SK-N-SH (cell line): ENCODE measurements at regions not wholly inside any gene's neighbourhood (a gene's known extent, or its start where the extent isn't known, plus 50 kb on each side); places are given as distances from the start of the nearest gene placed in this dataset.

Experiments used
- CTCF ChIP-seq: fragments of 200-600 bp; sonication (generic); IDR thresholded peaks from 2 replicates; pipeline ENCODE4 v1.6.1; 2017; ENCODE audit warnings: antibody characterized with exemption, mild to moderate bottlenecking, moderate library complexity
- NRF1 ChIP-seq: IDR thresholded peaks from 2 replicates; pipeline ENCODE4 v1.6.1; 2012; ENCODE audit warnings: low read depth, mild to moderate bottlenecking, low read length
- RCOR1 ChIP-seq: fragments of 150-350 bp; IDR thresholded peaks from 2 replicates; pipeline ENCODE4 v1.6.1; 2017; ENCODE audit warnings: antibody characterized with exemption, low read length
- ZBTB33 ChIP-seq: IDR thresholded peaks from 2 replicates; pipeline ENCODE4 v1.4.0; 2012; ENCODE audit warnings: low read depth, borderline replicate concordance

- TF ChIP-seq ZBTB33 (no peak), RCOR1 (peak; percentile 88), NRF1 (no peak), CTCF (no peak)
Observed at GRCh38 chr11:103842795-103843194, 193.6 kb upstream of the DDI1 start.
